CD14-positive monocyte (primary cell): ENCODE measurements at regions not wholly inside any gene's neighbourhood (a gene's known extent, or its start where the extent isn't known, plus 50 kb on each side); places are given as distances from the start of the nearest gene placed in this dataset.

ENCODE experiments used
- DNase-seq, 3 donors: peaks; one replicate each; pipeline ENCODE4 v3.0.0-alpha.2; 2011 to 2022
- H2AFZ ChIP-seq: 2 replicates; pipeline ENCODE4 v1.6.0; 2012; ENCODE audit warnings: mild to moderate bottlenecking, low read depth, low read length, inconsistent platforms; ENCODE audit not compliant: insufficient read depth, poor library complexity, severe bottlenecking
- H3K27ac ChIP-seq, 2 donors: 1 replicate in 1 of 2; 2 replicates in 1 of 2; pipeline ENCODE4 v1.5.1; 2012 to 2013; ENCODE audit warnings: low read length in 2 of 2, control low read depth in 1 of 2, inconsistent platforms in 1 of 2, low read depth in 1 of 2, mild to moderate bottlenecking in 1 of 2
- H3K27me3 ChIP-seq, 2 donors: one replicate each; pipeline versions ENCODE4 v1.6.0 to v1.6.1; 2011 to 2013; ENCODE audit warnings: low read length in 2 of 2; ENCODE audit not compliant: control insufficient read depth in 2 of 2, insufficient read depth in 2 of 2
- H3K36me3 ChIP-seq, 2 donors: replicated peaks in 1 of 2; 1 replicate in 1 of 2; 2 replicates in 1 of 2; pipeline versions ENCODE4 v1.5.1 to v1.6.1; 2012 to 2013; ENCODE audit warnings: low read length in 2 of 2, control low read depth in 1 of 2, inconsistent platforms in 1 of 2, mild to moderate bottlenecking in 1 of 2; ENCODE audit not compliant: insufficient read depth in 2 of 2, control insufficient read depth in 1 of 2
- H3K4me1 ChIP-seq, 2 donors: 1 replicate in 1 of 2; 2 replicates in 1 of 2; pipeline versions ENCODE4 v1.5.1 to v1.6.1; 2012 to 2013; ENCODE audit warnings: low read length in 2 of 2, control low read depth in 1 of 2, inconsistent platforms in 1 of 2, mild to moderate bottlenecking in 1 of 2, moderate library complexity in 1 of 2; ENCODE audit not compliant: insufficient read depth in 2 of 2, control insufficient read depth in 1 of 2
- H3K4me2 ChIP-seq: replicated peaks from 2 replicates; pipeline ENCODE3; 2012; ENCODE audit warnings: low read length, moderate library complexity, mild to moderate bottlenecking; ENCODE audit not compliant: poor library complexity, severe bottlenecking; ENCODE audit errors: extremely low read depth
- H3K4me3 ChIP-seq, 3 experiments: fragments of 200-600 bp in 1 of 3; sonication (generic) in 1 of 3; replicated peaks in 1 of 3; 1 replicate in 2 of 3; 2 replicates in 1 of 3; pipeline ENCODE4 v1.5.1; 2011 to 2013; ENCODE audit warnings: low read length in 3 of 3, mild to moderate bottlenecking in 3 of 3, control low read depth in 2 of 3, low read depth in 2 of 3, inconsistent platforms in 1 of 3, moderate library complexity in 1 of 3
- H3K79me2 ChIP-seq: 2 replicates; pipeline ENCODE4 v1.6.0; 2012; ENCODE audit warnings: mild to moderate bottlenecking, control low read depth, inconsistent platforms, low read length, moderate library complexity; ENCODE audit not compliant: insufficient read depth
- H3K9ac ChIP-seq: 2 replicates; pipeline ENCODE4 v1.6.0; 2017; ENCODE audit warnings: low read length, mild to moderate bottlenecking; ENCODE audit not compliant: insufficient read depth, poor library complexity, severe bottlenecking
- H3K9me3 ChIP-seq, 2 donors: replicated peaks in 1 of 2; 1 replicate in 1 of 2; 2 replicates in 1 of 2; pipeline versions ENCODE4 v1.5.1 to v1.6.1; 2012 to 2013; ENCODE audit warnings: low read length in 2 of 2, control low read depth in 1 of 2; ENCODE audit not compliant: control insufficient read depth in 1 of 2, insufficient read depth in 1 of 2
- H4K20me1 ChIP-seq: 2 replicates; pipeline ENCODE4 v1.6.0; 2012; ENCODE audit warnings: mild to moderate bottlenecking, low read length, control low read depth, moderate library complexity; ENCODE audit not compliant: insufficient read depth
- H3K27ac Mint-ChIP-seq, 7 donors: one replicate each; pipeline ENCODE4 v1.8.0; 2020; ENCODE audit warnings: mild to moderate bottlenecking in 7 of 7, mixed read lengths in 7 of 7, moderate library complexity in 6 of 7, inconsistent platforms in 2 of 7
- H3K27me3 Mint-ChIP-seq, 3 donors: one replicate each; pipeline ENCODE4 v1.8.0; 2021 to 2022; ENCODE audit warnings: low read depth in 3 of 3, mild to moderate bottlenecking in 3 of 3, mixed read lengths in 3 of 3, moderate library complexity in 3 of 3, inconsistent platforms in 1 of 3
- H3K36me3 Mint-ChIP-seq, 2 donors: one replicate each; pipeline ENCODE4 v1.8.0; 2020; ENCODE audit warnings: mixed read lengths in 2 of 2, inconsistent platforms in 1 of 2, mild to moderate bottlenecking in 1 of 2
- H3K4me1 Mint-ChIP-seq: one replicate; pipeline ENCODE4 v1.8.0; 2020; ENCODE audit warnings: mild to moderate bottlenecking, mixed read lengths
- H3K4me3 Mint-ChIP-seq, 2 donors: one replicate each; pipeline ENCODE4 v1.8.0; 2020; ENCODE audit warnings: mild to moderate bottlenecking in 2 of 2, mixed read lengths in 2 of 2, moderate library complexity in 1 of 2
- H3K9me3 Mint-ChIP-seq, 7 donors: one replicate each; pipeline ENCODE4 v1.8.0; 2020 to 2022; ENCODE audit warnings: mixed read lengths in 7 of 7, mild to moderate bottlenecking in 6 of 7, moderate library complexity in 6 of 7, inconsistent platforms in 2 of 7
- WGBS: methylation state at CpG from one replicate; pipeline ENCODE4 v1.1.5; 2013; ENCODE audit warnings: missing lambda C conversion rate; ENCODE audit not compliant: insufficient coverage; 5-methylcytosine and 5-hydroxymethylcytosine counted together
- intact Hi-C, 2 donors: fragments of 100-400 bp; cut with micrococcal nuclease; formaldehyde crosslinking; loops; one replicate each; pipeline versions ENCODE4 v1.15.0 to v1.15.1; 2023
- TF ChIP-seq, protein P1 (sequence below): fragments of 200-600 bp; IDR thresholded peaks from one replicate; pipeline ENCODE4 v1.8.0; 2022; ENCODE audit warnings: antibody characterized with exemption, mild to moderate bottlenecking

DNA sequence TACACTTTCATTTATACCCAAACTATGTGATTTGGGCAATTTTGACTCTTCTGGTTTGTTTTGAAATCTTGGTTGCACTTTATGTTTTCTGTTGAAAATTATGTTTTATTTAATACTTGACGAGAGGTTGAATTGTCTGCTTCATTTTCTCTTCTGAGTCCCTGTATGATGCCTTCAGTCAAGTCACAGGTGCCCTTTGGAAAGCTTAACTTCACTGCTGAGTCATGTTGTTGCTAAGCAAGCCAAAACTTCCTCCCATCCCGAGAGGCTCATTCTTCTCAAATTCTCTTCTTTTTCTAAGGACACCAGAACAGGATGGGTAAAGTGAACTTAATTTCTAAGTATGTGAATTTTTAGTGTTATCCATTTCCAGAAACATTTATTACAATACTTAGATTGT is 455.3 kb upstream of the PTGER4 start:
- Mint-ChIP-seq H3K9me3 (peaks cover 0 to 3% (median 0%) of the 10 kb centered on the region in 7 donors), H3K27me3 (peaks cover 2 to 10% (median 3%) of the 10 kb centered on the region in 3 donors), H3K27ac (no peak overlapping the region), H3K4me1 (peaks cover 2% of the 10 kb centered on the region), H3K4me3 (no peak overlapping the region), H3K36me3 (no peaks in the 10 kb centered on the region)
- no peak for DNase-seq
- WGBS: no CpG with 5 or more reads among the region's 2 CpGs
- intact Hi-C loops: no loop called here
- Histone ChIP-seq H3K9ac (no peak overlapping the region), H3K27ac (no peak overlapping the region), H3K36me3 (no peaks in the 10 kb centered on the region), H3K9me3 (no peaks in the 10 kb centered on the region), H4K20me1 (no peaks in the 10 kb centered on the region), H3K27me3 (peaks cover 7 to 12% of the 10 kb centered on the region in 2 donors), H2AFZ (no peak overlapping the region), H3K4me3 (no peak overlapping the region), H3K79me2 (no peaks in the 10 kb centered on the region), H3K4me2 (no peak overlapping the region), H3K4me1 (no peaks in the 10 kb centered on the region)
- TF ChIP-seq, protein P1, sequence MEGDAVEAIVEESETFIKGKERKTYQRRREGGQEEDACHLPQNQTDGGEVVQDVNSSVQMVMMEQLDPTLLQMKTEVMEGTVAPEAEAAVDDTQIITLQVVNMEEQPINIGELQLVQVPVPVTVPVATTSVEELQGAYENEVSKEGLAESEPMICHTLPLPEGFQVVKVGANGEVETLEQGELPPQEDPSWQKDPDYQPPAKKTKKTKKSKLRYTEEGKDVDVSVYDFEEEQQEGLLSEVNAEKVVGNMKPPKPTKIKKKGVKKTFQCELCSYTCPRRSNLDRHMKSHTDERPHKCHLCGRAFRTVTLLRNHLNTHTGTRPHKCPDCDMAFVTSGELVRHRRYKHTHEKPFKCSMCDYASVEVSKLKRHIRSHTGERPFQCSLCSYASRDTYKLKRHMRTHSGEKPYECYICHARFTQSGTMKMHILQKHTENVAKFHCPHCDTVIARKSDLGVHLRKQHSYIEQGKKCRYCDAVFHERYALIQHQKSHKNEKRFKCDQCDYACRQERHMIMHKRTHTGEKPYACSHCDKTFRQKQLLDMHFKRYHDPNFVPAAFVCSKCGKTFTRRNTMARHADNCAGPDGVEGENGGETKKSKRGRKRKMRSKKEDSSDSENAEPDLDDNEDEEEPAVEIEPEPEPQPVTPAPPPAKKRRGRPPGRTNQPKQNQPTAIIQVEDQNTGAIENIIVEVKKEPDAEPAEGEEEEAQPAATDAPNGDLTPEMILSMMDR: no peak

DNA sequence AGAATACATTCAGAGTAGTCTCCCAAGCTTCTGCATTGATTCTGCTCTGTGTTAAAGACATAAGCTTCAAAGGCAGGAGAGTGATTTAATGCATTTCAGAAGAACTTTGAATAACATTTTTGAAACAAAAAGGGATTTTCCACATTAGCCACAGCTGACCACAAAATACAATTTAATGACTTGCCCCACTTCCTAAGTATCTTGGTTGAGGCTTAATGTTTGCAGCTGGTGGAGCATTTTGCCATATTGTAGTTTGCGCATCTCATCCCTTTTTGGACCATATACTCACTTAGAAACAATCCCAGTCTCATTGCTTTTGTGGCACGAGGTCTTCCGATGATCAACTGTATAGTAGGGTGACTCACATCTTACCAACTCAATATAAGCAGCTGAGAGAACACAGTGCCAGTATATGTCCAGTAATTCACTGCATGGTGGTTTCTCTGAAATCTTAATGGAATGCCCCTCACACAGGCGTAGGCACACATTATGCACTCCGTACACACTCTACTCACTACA is 455.8 kb upstream of the PTGER4 start:
- Histone ChIP-seq H3K27me3 (peaks cover 7 to 12% of the 10 kb centered on the region in 2 donors), H3K4me2 (no peak overlapping the region), H3K4me1 (no peaks in the 10 kb centered on the region), H3K4me3 (no peak overlapping the region), H2AFZ (no peak overlapping the region), H3K27ac (no peak overlapping the region), H3K9ac (no peak overlapping the region), H3K36me3 (no peaks in the 10 kb centered on the region), H4K20me1 (no peaks in the 10 kb centered on the region), H3K9me3 (no peaks in the 10 kb centered on the region), H3K79me2 (no peaks in the 10 kb centered on the region)
- no peak overlapping the region for H3K27ac Mint-ChIP-seq
- no peaks in the 10 kb centered on the region for H3K36me3 Mint-ChIP-seq
- peaks cover 2% of the 10 kb centered on the region for H3K4me1 Mint-ChIP-seq
- TF ChIP-seq, protein P1: no peak
- H3K27me3 Mint-ChIP-seq: peaks cover 2 to 10% (median 3%) of the 10 kb centered on the region in 3 donors
- peaks cover 0 to 3% (median 0%) of the 10 kb centered on the region in 7 donors for H3K9me3 Mint-ChIP-seq
- DNase-seq: no peak
- no peak overlapping the region for H3K4me3 Mint-ChIP-seq
- intact Hi-C loops: no loop called here
- WGBS: no CpG with 5 or more reads among the region's 5 CpGs
